ENCODE measurements at regions not wholly inside any gene's neighbourhood (a gene's known extent, or its start where the extent isn't known, plus 50 kb on each side); places are given as distances from the start of the nearest gene placed in this dataset.
"Not testable (repeated sequence)": the region's sequence is repeated elsewhere in the genome, so short reads cannot be mapped to it uniquely, and the experiment has no call there.

- intact Hi-C loops (cut with micrococcal nuclease; ENCODE audit: unreplicated experiment); H3K79me2 ChIP-seq (ENCODE audit: insufficient read depth, low read length); DNase-seq (ENCODE audit: low spot score); in situ Hi-C loops (cut with HindIII; ENCODE audit: extremely low pct_ligation_motif_present, low pct_unique_long_range_greater_than_20kb); ATAC-seq; H3K4me3 ChIP-seq (replicated peaks in 1 of 3; ENCODE audit: insufficient read depth in 1 of 3, low read depth in 2 of 3, low read length in 3 of 3); H3K27ac ChIP-seq (ENCODE audit: extremely low read length, insufficient read depth, low read length); H3K27me3 ChIP-seq (ENCODE audit: control insufficient read depth in 1 of 2, insufficient read depth in 2 of 2, low read length in 2 of 2); H3K9ac ChIP-seq (ENCODE audit: insufficient read depth, low read depth, low read length); H3K36me3 ChIP-seq (replicated peaks in 1 of 2; ENCODE audit: control insufficient read depth in 1 of 2, insufficient read depth in 2 of 2, low read length in 2 of 2); POLR2A ChIA-PET; BruUV-seq (replicated peaks); FAIRE-seq; H2AFZ ChIP-seq (ENCODE audit: low read length); H3K9me3 ChIP-seq (ENCODE audit: low read length); CTCF ChIA-PET (ENCODE audit: low intra/inter-chr PET ratio, low total read pairs); H4K20me1 ChIP-seq (ENCODE audit: insufficient read depth, low read length); TF ChIP-seq FOXA1 (IDR thresholded peaks at IDR 0.05): not testable (repeated sequence)
- TF ChIP-seq PATZ1 (CRISPR knock-in tag; IDR thresholded peaks at IDR 0.05) (0 out of 2 replicates have a peak, but pooled peaks have one; percentile 9), PRDM10 (CRISPR knock-in tag; IDR thresholded peaks at IDR 0.05; ENCODE audit: low read depth) (0 out of 2 replicates have a peak, but pooled peaks have one; percentile 51), FOXA1 (CRISPR knock-in tag; IDR thresholded peaks at IDR 0.05) (peak; percentile 63), ZMYM4 (CRISPR knock-in tag; IDR thresholded peaks at IDR 0.05) (peak; percentile 34; the same call in 1 of the 2 replicates), FOXA3 (CRISPR knock-in tag; IDR thresholded peaks at IDR 0.05) (0 out of 2 replicates have a peak, but pooled peaks have one; percentile 28), SP5 (CRISPR knock-in tag; IDR thresholded peaks at IDR 0.05; ENCODE audit: borderline replicate concordance, low read depth) (peak; percentile 34; the same call in 1 of the 2 replicates), ZNF687 (CRISPR knock-in tag; IDR thresholded peaks at IDR 0.05) (0 out of 2 replicates have a peak, but pooled peaks have one; percentile 18)
- Histone ChIP-seq H3K4me1 (ENCODE audit: insufficient read depth, low read length) (peaks cover 29% of the 10 kb centered on the region), H3K4me2 (ENCODE audit: low read depth, low read length) (peak overlapping the region; percentile 39)
- 82% methylated on average over 3 of the region's 8 CpGs for WGBS (ENCODE audit: low lambda C conversion rate)
Observed at GRCh38 chr1:94292978-94293377, 55.6 kb upstream of the ARHGAP29 start.

- H3K4me3 ChIP-seq (replicated peaks in 1 of 3; ENCODE audit: insufficient read depth in 1 of 3, low read depth in 2 of 3, low read length in 3 of 3); DNase-seq (ENCODE audit: low spot score); BruUV-seq (replicated peaks); intact Hi-C loops (cut with micrococcal nuclease; ENCODE audit: unreplicated experiment); H3K79me2 ChIP-seq (ENCODE audit: insufficient read depth, low read length); H3K27ac ChIP-seq (ENCODE audit: extremely low read length, insufficient read depth, low read length); FAIRE-seq; CTCF ChIA-PET (ENCODE audit: low intra/inter-chr PET ratio, low total read pairs); ATAC-seq; H4K20me1 ChIP-seq (ENCODE audit: insufficient read depth, low read length); H3K9me3 ChIP-seq (ENCODE audit: low read length); H3K4me2 ChIP-seq (ENCODE audit: low read depth, low read length); in situ Hi-C loops (cut with HindIII; ENCODE audit: extremely low pct_ligation_motif_present, low pct_unique_long_range_greater_than_20kb); H3K36me3 ChIP-seq (replicated peaks in 1 of 2; ENCODE audit: control insufficient read depth in 1 of 2, insufficient read depth in 2 of 2, low read length in 2 of 2); H2AFZ ChIP-seq (ENCODE audit: low read length); H3K9ac ChIP-seq (ENCODE audit: insufficient read depth, low read depth, low read length); POLR2A ChIA-PET; H3K27me3 ChIP-seq (ENCODE audit: control insufficient read depth in 1 of 2, insufficient read depth in 2 of 2, low read length in 2 of 2): not testable (repeated sequence)
- WGBS (ENCODE audit: low lambda C conversion rate) = 0% methylated on average over 1 of the region's 1 CpG
- peaks cover 14% of the 10 kb centered on the region for H3K4me1 ChIP-seq (ENCODE audit: insufficient read depth, low read length)
Observed at GRCh38 chr1:94289244-94289643, 51.9 kb upstream of the ARHGAP29 start.

Data from HepG2 (cell line).